Neutrophil (primary cell): ENCODE measurements at regions not wholly inside any gene's neighbourhood (a gene's known extent, or its start where the extent isn't known, plus 50 kb on each side); places are given as distances from the start of the nearest gene placed in this dataset.
"Not testable (repeated sequence)": the region's sequence is repeated elsewhere in the genome, so short reads cannot be mapped to it uniquely, and the experiment has no call there.

Experiments used
- H3K27ac ChIP-seq: fragments of 200-600 bp; sonication (generic); 2 replicates; pipeline ENCODE4 v1.5.1; 2016; ENCODE audit warnings: mild to moderate bottlenecking, moderate library complexity
- H3K27me3 ChIP-seq: fragments of 200-600 bp; sonication (generic); 2 replicates; pipeline ENCODE4 v1.6.0; 2016; ENCODE audit warnings: mild to moderate bottlenecking
- H3K36me3 ChIP-seq: fragments of 200-600 bp; sonication (generic); 2 replicates; pipeline ENCODE4 v1.5.1; 2017
- H3K4me1 ChIP-seq, 2 experiments: fragments of 200-600 bp in 1 of 2; sonication (generic) in 1 of 2; 1 replicate in 1 of 2; 2 replicates in 1 of 2; pipeline versions ENCODE4 v1.5.1 to v1.6.1; 2013 to 2016; ENCODE audit warnings: low read depth in 1 of 2, low read length in 1 of 2, mild to moderate bottlenecking in 1 of 2, moderate library complexity in 1 of 2; ENCODE audit not compliant: control insufficient read depth in 1 of 2, insufficient read depth in 1 of 2
- H3K4me3 ChIP-seq, 2 experiments: fragments of 200-600 bp in 1 of 2; sonication (generic) in 1 of 2; 1 replicate in 1 of 2; 2 replicates in 1 of 2; pipeline ENCODE4 v1.5.1; 2013 to 2016; ENCODE audit warnings: low read depth in 1 of 2, low read length in 1 of 2, mild to moderate bottlenecking in 1 of 2, moderate library complexity in 1 of 2
- H3K9me3 ChIP-seq: fragments of 200-600 bp; sonication (generic); 2 replicates; pipeline ENCODE4 v1.5.1; 2016

- H3K4me3 ChIP-seq, H3K36me3 ChIP-seq, H3K27me3 ChIP-seq, H3K9me3 ChIP-seq, H3K4me1 ChIP-seq, H3K27ac ChIP-seq: not testable (repeated sequence)
Measured at GRCh38 chr6:57898850-57899249, 581.4 kb downstream of the PRIM2 start.

GRCh38 chr6:57900687-57901399 is 583.4 kb downstream of the PRIM2 start:
- not testable (repeated sequence) for H3K4me3 ChIP-seq, H3K4me1 ChIP-seq, H3K27me3 ChIP-seq, H3K36me3 ChIP-seq, H3K9me3 ChIP-seq, H3K27ac ChIP-seq

- not testable (repeated sequence) for H3K36me3 ChIP-seq, H3K27me3 ChIP-seq, H3K4me3 ChIP-seq, H3K27ac ChIP-seq, H3K4me1 ChIP-seq, H3K9me3 ChIP-seq
Measured at GRCh38 chr6:57901445-57901844, 584.0 kb downstream of the PRIM2 start.

GRCh38 chr6:57904356-57904755 is 586.9 kb downstream of the PRIM2 start:
- H3K4me1 ChIP-seq, H3K27me3 ChIP-seq, H3K4me3 ChIP-seq, H3K27ac ChIP-seq, H3K9me3 ChIP-seq, H3K36me3 ChIP-seq: not testable (repeated sequence)

GRCh38 chr6:57915300-57915699 is 597.9 kb downstream of the PRIM2 start:
- H3K27me3 ChIP-seq, H3K27ac ChIP-seq, H3K4me3 ChIP-seq, H3K36me3 ChIP-seq, H3K9me3 ChIP-seq, H3K4me1 ChIP-seq: not testable (repeated sequence)

- not testable (repeated sequence) for H3K27ac ChIP-seq, H3K36me3 ChIP-seq, H3K4me1 ChIP-seq, H3K9me3 ChIP-seq, H3K4me3 ChIP-seq, H3K27me3 ChIP-seq
Measured at GRCh38 chr6:57942966-57943365, 625.5 kb downstream of the PRIM2 start.

GRCh38 chr6:57946084-57946768 is 628.8 kb downstream of the PRIM2 start:
- H3K27me3 ChIP-seq, H3K9me3 ChIP-seq, H3K4me1 ChIP-seq, H3K4me3 ChIP-seq, H3K27ac ChIP-seq: not testable (repeated sequence)
- peaks cover 15% of the 10 kb centered on the region for H3K36me3 ChIP-seq

GRCh38 chr6:57946769-57947091 is 629.3 kb downstream of the PRIM2 start:
- H3K36me3 ChIP-seq = peaks cover 15% of the 10 kb centered on the region
- not testable (repeated sequence) for H3K27ac ChIP-seq, H3K27me3 ChIP-seq, H3K9me3 ChIP-seq, H3K4me3 ChIP-seq, H3K4me1 ChIP-seq

GRCh38 chr6:57948481-57948880 is 631.1 kb downstream of the PRIM2 start:
- H3K4me1 ChIP-seq, H3K4me3 ChIP-seq, H3K27me3 ChIP-seq, H3K9me3 ChIP-seq, H3K27ac ChIP-seq: not testable (repeated sequence)
- H3K36me3 ChIP-seq = peaks cover 15% of the 10 kb centered on the region

GRCh38 chr6:57950430-57950829 is 633.0 kb downstream of the PRIM2 start:
- not testable (repeated sequence) for H3K27me3 ChIP-seq, H3K9me3 ChIP-seq, H3K27ac ChIP-seq, H3K4me3 ChIP-seq, H3K4me1 ChIP-seq
- peaks cover 15% of the 10 kb centered on the region for H3K36me3 ChIP-seq

GRCh38 chr6:57966757-57967156 is 649.3 kb downstream of the PRIM2 start:
- H3K27ac ChIP-seq, H3K9me3 ChIP-seq, H3K4me3 ChIP-seq, H3K36me3 ChIP-seq, H3K4me1 ChIP-seq: not testable (repeated sequence)
- peaks cover 35% of the 10 kb centered on the region for H3K27me3 ChIP-seq

- H3K27me3 ChIP-seq, H3K9me3 ChIP-seq, H3K36me3 ChIP-seq, H3K4me1 ChIP-seq, H3K4me3 ChIP-seq, H3K27ac ChIP-seq: not testable (repeated sequence)
Measured at GRCh38 chr6:57971956-57972355, 654.5 kb downstream of the PRIM2 start.
